Progenitor cell of endocrine pancreas (in vitro differentiated cells): ENCODE measurements at regions not wholly inside any gene's neighbourhood (a gene's known extent, or its start where the extent isn't known, plus 50 kb on each side); places are given as distances from the start of the nearest gene placed in this dataset.

ENCODE experiments used
- DNase-seq: peaks from one replicate; pipeline ENCODE4 v3.0.0; 2021; ENCODE audit warnings: low spot score; ENCODE audit not compliant: unreplicated experiment
- H3K27ac Mint-ChIP-seq: 2 replicates; pipeline ENCODE4 v1.8.0; 2021; ENCODE audit warnings: mild to moderate bottlenecking, moderate library complexity, mixed read lengths
- H3K27me3 Mint-ChIP-seq: 2 replicates; pipeline ENCODE4 v1.8.0; 2021; ENCODE audit warnings: mixed read lengths
- H3K36me3 Mint-ChIP-seq: 2 replicates; pipeline ENCODE4 v1.8.0; 2022; ENCODE audit warnings: mixed read lengths; ENCODE audit not compliant: insufficient read depth
- H3K4me1 Mint-ChIP-seq: 2 replicates; pipeline ENCODE4 v1.8.0; 2021; ENCODE audit warnings: low read depth, mixed read lengths
- H3K4me3 Mint-ChIP-seq: 2 replicates; pipeline ENCODE4 v1.8.0; 2021; ENCODE audit warnings: low read depth, mild to moderate bottlenecking, moderate library complexity, mixed read lengths
- H3K9me3 Mint-ChIP-seq: 2 replicates; pipeline ENCODE4 v1.8.0; 2021; ENCODE audit warnings: low read depth, mixed read lengths
- CTCF ChIP-seq: fragments of 200-600 bp; sonication (generic); IDR thresholded peaks from one replicate; pipeline ENCODE4 v1.5.0; 2021; ENCODE audit warnings: antibody characterized with exemption, mild to moderate bottlenecking; ENCODE audit not compliant: unreplicated experiment

DNA sequence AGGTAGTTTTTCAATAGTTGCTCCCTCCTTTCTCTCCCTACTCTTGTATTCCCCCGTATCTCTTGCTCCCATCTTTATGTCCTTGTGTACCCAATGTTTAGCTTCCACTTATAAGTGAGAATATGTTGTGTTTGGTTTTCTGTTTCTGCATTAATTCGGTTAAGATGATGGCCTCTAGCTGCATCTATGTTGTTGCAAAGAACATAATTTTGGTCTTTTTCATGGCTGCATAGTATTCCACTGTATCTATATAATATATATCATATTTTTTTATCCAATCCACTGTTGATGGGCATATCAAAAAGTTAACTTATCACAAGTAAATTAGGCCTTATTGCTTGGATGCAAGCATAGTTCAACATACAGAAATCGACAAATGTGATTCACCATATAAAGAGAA, 594.0 kb downstream of the TYW1 start:
- no peak overlapping the region for H3K4me3 Mint-ChIP-seq
- no peak overlapping the region for H3K27ac Mint-ChIP-seq
- peaks cover 16% of the 10 kb centered on the region for H3K27me3 Mint-ChIP-seq
- peaks cover 3% of the 10 kb centered on the region for H3K4me1 Mint-ChIP-seq
- no peak for TF ChIP-seq CTCF
- H3K36me3 Mint-ChIP-seq: no peaks in the 10 kb centered on the region
- peaks cover 2% of the 10 kb centered on the region for H3K9me3 Mint-ChIP-seq
- no peak for DNase-seq

GRCh38 chr7:67593794-67594193, 597.2 kb downstream of the TYW1 start:
- H3K4me3 Mint-ChIP-seq: no peak overlapping the region
- H3K4me1 Mint-ChIP-seq: peaks cover 3% of the 10 kb centered on the region
- H3K27ac Mint-ChIP-seq: no peak overlapping the region
- DNase-seq: no peak
- H3K9me3 Mint-ChIP-seq: no peaks in the 10 kb centered on the region
- no peaks in the 10 kb centered on the region for H3K36me3 Mint-ChIP-seq
- peaks cover 24% of the 10 kb centered on the region for H3K27me3 Mint-ChIP-seq
- no peak for TF ChIP-seq CTCF

- no peak for TF ChIP-seq CTCF
- Mint-ChIP-seq H3K9me3 (no peaks in the 10 kb centered on the region), H3K4me1 (peaks cover 5% of the 10 kb centered on the region), H3K27ac (no peak overlapping the region), H3K4me3 (no peak overlapping the region), H3K36me3 (no peaks in the 10 kb centered on the region), H3K27me3 (peaks cover 35% of the 10 kb centered on the region)
- no peak for DNase-seq
Measured at GRCh38 chr7:67595431-67596180, 599.0 kb downstream of the TYW1 start.

DNA sequence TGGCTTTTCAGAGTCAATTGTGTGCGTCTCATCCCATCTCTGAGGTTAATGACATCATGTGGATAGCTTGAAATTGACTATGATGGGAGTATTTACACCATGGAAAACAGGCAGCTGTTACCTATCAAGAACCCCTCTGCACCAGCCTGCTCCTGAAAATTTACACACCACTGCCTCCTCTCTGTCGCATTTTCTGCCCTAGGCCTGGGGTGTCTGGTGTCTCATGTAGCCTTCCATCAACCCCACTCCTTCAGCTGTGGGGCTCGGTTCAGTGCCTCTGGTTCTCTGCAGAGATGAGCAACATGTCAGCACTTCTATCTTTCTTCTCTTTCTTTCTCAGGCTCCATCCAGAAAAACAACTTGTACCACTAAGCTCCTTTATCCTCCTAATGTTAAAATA, 600.5 kb downstream of the TYW1 start:
- Mint-ChIP-seq H3K36me3 (no peaks in the 10 kb centered on the region), H3K27ac (no peak overlapping the region), H3K4me1 (peaks cover 5% of the 10 kb centered on the region), H3K27me3 (peaks cover 46% of the 10 kb centered on the region), H3K4me3 (no peak overlapping the region), H3K9me3 (no peaks in the 10 kb centered on the region)
- no peak for DNase-seq
- no peak for TF ChIP-seq CTCF

DNA sequence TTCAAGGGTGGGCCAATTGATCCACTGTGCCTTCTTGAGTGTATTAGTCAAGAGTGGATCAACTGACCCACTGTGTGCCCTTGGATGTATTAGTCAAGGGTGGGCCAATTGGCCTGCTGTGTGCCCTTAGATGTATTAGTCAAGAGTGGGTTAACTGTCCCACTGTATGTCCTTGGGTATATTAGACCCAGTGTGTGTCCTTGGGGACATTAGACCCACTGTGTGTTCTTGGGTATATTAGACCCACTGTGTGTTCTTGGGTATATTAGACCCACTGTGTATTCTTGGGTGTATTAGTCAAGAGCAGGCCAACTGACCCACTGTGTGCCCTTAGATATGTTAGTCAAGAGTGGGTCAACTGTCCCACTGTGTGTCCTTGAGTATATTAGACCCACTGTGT, 601.8 kb downstream of the TYW1 start:
- no peak for TF ChIP-seq CTCF
- Mint-ChIP-seq H3K27ac (no peak overlapping the region), H3K4me3 (no peak overlapping the region), H3K9me3 (no peaks in the 10 kb centered on the region), H3K4me1 (peaks cover 5% of the 10 kb centered on the region), H3K27me3 (peaks cover 51% of the 10 kb centered on the region), H3K36me3 (no peaks in the 10 kb centered on the region)
- no peak for DNase-seq
